IPS-NIHi11 (cell line): ENCODE measurements at regions not wholly inside any gene's neighbourhood (a gene's known extent, or its start where the extent isn't known, plus 50 kb on each side); places are given as distances from the start of the nearest gene placed in this dataset.
"Not testable (repeated sequence)": the region's sequence is repeated elsewhere in the genome, so short reads cannot be mapped to it uniquely, and the experiment has no call there.

ENCODE experiments used
- DNase-seq: peaks from one replicate; pipeline ENCODE4 v3.0.0; 2012; ENCODE audit warnings: mixed read lengths, low spot score

- DNase-seq, result not testable (repeated sequence)
Observed at GRCh38 chr9:39674437-39675210, 319.2 kb downstream of the SPATA31A1 start.

GRCh38 chr9:39675211-39675553 is 319.7 kb downstream of the SPATA31A1 start:
- DNase-seq, result not testable (repeated sequence)

DNA sequence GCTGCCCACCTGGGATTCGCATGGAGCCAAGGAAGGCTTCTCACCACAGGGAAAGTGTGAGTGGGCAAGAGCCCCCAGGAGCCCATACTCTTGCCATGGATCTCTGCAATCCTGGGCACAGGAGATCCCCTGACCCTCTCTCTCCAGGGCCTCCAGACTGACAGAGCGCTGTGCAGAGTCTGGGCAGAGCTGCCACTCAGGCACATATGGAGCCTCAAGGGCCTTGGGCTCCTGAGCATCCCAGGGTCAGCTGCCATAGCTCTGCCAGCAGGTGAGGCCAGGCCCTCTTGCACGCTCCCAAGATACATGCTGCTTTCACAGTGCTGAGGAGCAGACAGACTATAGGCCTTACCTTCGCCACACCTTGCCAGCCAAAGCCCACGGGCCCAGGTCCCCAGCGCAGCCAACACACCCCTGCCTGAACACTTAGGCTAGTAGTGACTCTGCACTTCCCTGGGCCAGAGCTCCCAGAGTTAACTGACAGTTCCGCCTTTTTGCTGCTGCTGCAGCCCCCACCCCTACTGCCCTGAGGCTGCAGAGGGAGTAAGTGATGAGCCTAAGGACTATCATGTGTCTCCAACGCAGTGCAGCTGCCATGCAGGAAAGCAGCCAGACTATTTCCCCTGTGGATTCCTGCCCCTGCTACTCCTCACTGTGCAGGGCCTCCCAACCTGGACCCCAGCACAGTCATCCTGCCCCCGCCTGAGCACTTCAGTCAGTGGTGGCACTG is 323.2 kb downstream of the SPATA31A1 start:
- DNase-seq, result not testable (repeated sequence)

DNA sequence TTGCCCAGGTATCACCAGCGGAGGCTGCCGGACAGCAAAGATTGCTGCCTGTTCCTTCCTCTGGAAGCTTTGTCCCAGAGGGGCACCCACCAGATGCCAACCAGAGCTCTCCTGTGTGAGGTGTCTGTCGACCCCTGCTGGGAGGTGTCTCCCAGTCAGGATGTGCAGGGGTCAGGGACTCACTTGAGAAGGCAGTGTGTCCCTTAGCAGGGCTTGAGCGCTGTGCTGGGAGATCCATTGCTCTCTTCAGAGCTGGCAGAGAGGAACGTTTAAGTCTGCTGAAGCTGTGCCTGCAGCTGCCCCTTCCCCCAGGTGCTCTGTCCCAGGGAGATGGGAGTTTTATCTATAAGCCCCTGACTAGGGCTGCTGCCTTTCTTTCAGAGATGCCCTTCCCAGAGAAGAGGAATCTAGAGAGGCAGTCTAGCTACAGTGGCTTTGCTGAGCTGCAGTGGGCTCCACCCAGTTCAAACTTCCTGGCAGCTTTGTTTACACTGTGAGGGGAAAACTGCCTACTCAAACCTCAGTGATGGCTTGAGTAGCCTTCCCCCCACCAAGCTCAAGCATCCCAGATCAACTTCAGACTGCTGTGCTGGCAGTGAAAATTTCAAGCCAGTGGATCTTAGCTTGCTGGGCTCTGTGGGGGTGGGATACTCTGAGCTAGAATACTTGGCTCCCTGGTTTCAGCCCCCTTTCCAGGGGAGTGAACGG is 325.4 kb downstream of the SPATA31A1 start:
- DNase-seq, result not testable (repeated sequence)

DNA sequence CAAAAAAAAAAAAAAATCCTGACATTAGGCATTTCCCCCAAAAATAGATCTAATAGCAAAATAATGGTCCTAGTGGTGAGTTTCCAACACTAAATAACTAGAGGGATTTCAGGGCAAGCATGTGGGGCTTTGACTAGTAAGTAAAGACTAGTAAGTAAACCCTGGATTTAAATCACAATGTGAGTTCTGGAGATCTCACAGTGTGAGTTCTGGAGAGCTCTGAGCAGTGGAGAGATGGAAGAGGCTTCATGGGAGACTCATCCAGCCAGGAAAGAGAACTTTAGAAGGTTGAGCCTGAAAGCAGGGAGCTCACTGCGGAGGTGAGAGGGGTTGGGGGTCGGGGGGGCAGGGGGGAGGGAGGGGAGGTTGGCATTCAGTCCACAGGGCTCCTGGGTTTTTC is 373.4 kb downstream of the SPATA31A1 start:
- not testable (repeated sequence) for DNase-seq

DNA sequence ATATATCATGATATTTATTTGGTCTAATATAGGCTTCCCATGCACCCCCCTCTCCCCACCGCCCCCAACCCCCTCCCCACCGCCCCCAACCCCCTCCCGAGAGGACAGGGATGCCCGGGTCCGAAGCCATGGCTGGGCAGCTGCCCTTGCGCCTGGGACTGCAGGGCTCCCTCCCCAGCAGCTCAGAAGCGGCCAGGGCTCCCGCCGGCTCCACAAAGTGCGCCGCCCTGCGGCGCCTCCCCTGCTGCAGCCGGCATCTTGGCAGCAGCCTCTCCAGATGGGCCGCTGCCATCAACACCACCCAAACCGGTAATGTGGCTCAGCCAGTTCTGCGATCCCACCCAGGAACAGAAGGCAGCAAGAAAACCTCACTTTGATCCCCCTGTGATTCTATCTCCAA is 389.4 kb downstream of the SPATA31A1 start:
- DNase-seq, result not testable (repeated sequence)

- DNase-seq, result not testable (repeated sequence)
Observed at GRCh38 chr9:39775570-39775969, 420.1 kb downstream of the SPATA31A1 start.

GRCh38 chr9:39791356-39791755 is 435.9 kb downstream of the SPATA31A1 start:
- DNase-seq, result not testable (repeated sequence)

- DNase-seq, result not testable (repeated sequence)
Observed at GRCh38 chr9:39797935-39798334, 442.5 kb downstream of the SPATA31A1 start.

GRCh38 chr9:39799252-39799651 is 443.8 kb downstream of the SPATA31A1 start:
- not testable (repeated sequence) for DNase-seq

GRCh38 chr9:39802561-39802960 is 447.1 kb downstream of the SPATA31A1 start:
- DNase-seq, result not testable (repeated sequence)

GRCh38 chr9:39809401-39810226 is 454.1 kb downstream of the SPATA31A1 start:
- not testable (repeated sequence) for DNase-seq

GRCh38 chr9:39810401-39810800 is 454.9 kb downstream of the SPATA31A1 start:
- not testable (repeated sequence) for DNase-seq

DNA sequence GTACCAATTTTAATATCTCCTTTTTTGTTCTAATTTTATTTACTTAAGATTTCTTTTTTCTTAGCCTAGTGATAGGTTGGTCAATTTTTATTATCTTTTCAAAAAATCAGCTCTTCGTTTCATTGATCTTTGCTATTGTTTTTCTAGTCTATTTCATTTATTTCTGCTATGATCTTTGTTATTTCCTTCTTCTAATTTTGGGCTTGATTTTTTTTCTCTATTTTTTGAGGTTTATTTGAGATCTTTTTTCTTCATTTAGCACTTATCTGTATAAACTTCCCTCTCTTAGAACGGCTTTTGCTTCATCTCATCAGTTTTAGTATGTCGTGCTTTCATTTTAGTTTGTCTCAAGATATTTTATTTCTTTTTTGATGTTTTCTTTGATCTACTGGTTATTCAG is 456.1 kb downstream of the SPATA31A1 start:
- DNase-seq, result not testable (repeated sequence)

- DNase-seq, result not testable (repeated sequence)
Observed at GRCh38 chr9:39828457-39828856, 473.0 kb downstream of the SPATA31A1 start.
